GM19395 (cell line): ENCODE measurements at regions not wholly inside any gene's neighbourhood (a gene's known extent, or its start where the extent isn't known, plus 50 kb on each side); places are given as distances from the start of the nearest gene placed in this dataset.

Source experiments
- ATAC-seq: cut with Tn5 transposase; IDR thresholded peaks from one replicate; pipeline ENCODE4 v1.9.1; 2021; ENCODE audit warnings: mild to moderate bottlenecking, moderate library complexity; ENCODE audit not compliant: unreplicated experiment

- no peak for ATAC-seq
These were observed 218.1 kb downstream of the PTEN start for GRCh38 chr10:88081457-88082054.

DNA sequence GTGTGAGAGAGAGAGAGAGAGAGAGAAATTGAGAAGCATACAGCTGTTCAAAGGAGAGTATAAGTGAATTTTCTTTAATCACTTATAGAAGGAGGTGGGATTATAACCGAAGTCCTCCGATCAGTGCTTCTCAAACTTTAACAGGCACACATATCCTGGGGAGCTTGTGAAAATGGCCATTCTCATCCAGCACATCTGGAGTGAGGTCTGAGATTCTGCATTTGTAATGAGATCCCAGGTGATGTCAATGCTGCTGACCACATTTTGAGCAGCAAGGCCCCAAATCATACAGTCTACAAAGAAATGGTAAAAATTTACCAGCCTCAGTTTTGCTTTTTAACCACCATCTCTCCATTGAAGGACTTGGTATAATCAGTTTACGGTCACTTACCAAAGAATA lies 219.0 kb downstream of the PTEN start:
- ATAC-seq, result peak; percentile 39

GRCh38 chr10:88082806-88083596 lies 219.6 kb downstream of the PTEN start:
- peak; percentile 81 for ATAC-seq

DNA sequence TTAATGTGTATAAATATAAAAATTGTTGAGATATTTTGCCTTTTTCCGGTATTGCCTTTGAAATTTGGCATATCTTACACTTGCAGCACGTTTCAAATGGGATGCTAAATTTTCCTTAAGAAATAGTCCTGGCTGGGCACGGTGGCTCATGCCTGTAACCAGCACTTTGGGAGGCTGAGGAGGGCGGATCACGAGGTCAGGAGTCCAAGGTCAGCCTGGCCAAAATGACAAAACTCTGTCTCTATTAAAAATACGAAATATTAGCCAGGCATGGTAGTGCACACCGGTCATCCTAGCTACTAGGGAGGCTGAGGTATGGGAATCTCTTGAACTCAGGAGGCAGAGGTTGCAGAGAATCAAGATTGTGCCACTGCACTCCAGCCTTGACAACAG lies 220.2 kb downstream of the PTEN start:
- ATAC-seq, result no peak

- no peak for ATAC-seq
These were observed 222.9 kb downstream of the PTEN start for GRCh38 chr10:88086187-88086960.

- ATAC-seq, result no peak
These were observed 225.3 kb downstream of the PTEN start for GRCh38 chr10:88088441-88089340.

- no peak for ATAC-seq
These were observed 226.1 kb downstream of the PTEN start for GRCh38 chr10:88089498-88089897.

DNA sequence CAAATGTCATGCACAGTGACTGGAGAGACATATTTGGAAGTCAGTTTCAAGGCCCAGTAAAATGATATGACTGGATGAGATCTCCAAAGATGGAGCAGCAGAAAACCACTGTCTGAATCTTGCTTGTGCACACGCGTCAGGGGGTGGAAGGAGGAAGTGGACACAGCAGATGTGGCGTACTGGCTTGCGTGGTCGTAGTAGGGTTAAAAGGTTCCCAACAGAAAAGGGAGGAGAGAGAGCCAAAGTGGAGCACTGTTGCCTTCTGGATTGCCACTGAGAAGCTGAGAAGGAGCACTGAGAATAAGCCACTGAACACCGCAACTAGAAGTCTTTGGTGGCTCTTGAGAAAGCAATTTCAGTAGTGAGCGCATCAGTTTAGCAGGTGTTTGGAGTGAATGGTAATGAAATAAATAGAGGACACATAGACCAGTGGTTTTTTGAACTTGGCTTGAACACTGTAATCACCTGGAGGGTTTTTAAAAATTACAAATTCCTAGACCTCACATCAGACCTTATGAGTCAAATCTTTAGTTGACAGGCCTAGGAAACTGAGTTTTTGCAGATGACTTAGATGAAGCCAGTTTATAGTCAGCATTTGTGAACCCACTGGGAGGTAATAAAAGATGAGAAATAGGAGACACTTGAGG lies 227.3 kb downstream of the PTEN start:
- peak; percentile 35 for ATAC-seq

- peak; percentile 86 for ATAC-seq
These were observed 228.2 kb downstream of the PTEN start for GRCh38 chr10:88091490-88092061.

GRCh38 chr10:88092265-88092664 lies 228.8 kb downstream of the PTEN start:
- ATAC-seq, result no peak

DNA sequence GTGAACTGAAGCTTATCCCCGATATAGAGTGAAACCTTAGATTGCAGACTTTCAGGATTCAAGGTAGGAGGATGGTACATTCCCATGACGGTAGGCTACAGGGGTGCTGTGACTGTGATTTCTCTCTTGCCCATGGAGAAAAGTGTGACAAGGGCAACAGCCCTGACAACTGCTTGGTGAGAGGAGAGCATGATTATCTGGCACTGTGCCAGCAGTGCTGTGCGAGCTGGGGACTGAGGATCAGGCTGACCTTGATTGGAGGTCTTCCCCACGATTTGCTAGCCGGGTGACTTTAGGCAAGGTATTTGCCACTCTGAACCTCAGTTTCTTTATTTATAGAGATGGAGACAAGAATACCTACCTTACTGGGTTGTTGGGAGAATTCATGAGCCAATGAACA lies 229.5 kb downstream of the PTEN start:
- no peak for ATAC-seq

DNA sequence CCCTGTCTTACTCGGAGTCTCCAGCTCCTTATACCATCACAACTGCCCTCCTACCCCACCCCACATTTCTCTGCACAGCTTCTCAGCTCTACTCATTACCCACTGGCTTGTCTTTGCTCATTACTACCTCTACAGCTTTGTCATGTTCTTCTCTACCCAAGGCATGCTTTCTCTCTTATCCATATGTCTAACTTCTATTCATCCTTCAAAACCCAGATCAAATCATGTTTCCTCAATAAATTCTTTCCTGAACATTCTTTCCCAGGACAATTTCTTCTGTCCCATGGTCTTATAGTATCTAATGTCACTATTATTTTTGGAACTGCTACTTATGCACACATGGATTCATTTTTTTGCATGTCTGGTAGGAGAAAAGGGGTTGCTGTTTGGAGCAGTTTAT lies 231.4 kb downstream of the PTEN start:
- ATAC-seq, result no peak

DNA sequence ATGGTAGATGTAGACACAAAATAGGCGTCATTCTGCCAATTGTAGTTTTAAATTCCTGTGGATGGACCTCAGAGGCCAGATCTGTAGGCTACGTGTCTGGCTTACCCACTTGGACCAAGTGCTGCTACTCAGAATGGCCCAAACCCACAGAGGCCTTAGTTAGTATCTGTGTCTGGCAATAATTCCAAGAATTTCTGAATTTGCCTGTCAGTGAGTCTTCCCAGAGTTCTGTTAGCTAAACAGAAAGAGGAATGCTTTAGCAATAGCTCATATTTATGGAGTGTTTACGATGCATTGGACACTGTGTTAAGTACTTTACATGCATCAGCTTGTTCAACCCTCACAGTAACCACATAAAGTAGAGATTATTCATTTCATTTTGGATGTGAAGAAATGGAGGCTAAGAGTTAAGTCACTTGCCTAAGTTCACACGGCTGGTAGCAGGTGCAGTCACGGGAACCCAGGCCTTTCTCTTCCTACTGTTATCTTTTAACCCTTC lies 231.8 kb downstream of the PTEN start:
- ATAC-seq, result no peak

DNA sequence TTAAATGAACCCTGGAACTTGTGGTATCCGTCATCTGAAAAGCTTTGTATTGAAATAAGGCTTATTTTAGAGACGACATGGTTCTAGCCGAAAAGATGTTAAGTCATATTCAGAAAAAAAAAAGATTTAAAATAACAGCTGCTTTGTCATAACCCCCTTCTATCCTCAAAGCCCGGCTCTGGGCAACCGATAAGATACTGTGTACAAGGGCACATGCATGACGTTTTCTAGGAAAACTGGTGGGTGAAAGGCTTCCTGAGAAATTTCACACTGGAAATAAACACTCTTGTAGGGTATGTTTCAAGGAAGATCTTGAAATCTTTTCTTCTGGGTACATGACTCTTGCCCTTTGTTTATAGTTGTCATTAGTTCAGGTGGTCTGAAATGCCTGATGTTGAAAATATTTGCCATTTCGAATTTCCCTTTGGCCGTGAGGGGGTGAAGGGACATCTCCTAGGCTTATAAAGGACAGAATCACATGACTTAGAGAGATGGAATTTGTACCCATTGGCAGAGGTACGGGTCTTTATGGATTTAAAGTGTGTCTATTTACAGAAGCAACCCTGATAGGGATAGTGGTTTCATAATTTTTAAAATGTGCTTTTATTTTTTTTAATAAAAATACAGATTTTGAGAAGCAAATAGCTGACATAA lies 232.5 kb downstream of the PTEN start:
- ATAC-seq, result no peak

DNA sequence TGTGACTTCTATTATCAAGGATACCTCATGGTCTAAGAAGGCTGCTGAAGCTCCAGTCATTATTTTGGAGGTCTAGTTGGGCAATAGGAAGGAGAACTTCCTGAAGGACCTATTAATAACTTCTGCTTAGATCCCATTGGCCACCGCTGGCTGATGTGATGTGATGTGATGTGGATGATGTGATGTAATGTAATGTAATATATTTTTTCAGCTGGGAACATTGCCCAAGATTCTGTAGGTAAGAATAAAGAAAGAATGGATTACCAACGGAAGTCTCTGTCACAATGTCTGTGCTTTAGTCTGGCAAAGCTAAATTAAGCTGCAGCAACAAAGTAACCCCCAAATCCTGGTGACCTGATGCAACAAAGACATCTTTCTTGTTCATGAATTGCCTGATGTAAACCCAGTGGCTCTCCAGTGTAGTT lies 233.7 kb downstream of the PTEN start:
- no peak for ATAC-seq

DNA sequence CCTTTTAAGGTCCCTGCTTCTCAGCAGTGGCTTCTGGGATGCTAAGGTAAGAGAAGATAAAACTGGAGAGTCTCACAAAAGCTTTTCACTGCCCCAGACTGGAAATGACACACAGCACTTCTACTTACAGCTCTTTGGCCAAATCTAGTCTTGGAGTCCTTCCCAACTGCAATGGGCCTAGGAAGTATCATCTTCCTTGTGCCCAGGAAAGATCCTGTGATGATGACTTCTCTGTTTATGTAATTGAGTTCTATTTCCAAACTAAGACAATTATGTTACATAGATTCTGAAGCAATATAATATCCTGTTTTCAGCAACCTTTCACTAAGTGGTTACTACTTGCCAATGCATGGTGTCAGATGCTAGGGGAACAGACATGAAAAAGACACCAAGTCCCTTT lies 234.1 kb downstream of the PTEN start:
- ATAC-seq, result no peak

DNA sequence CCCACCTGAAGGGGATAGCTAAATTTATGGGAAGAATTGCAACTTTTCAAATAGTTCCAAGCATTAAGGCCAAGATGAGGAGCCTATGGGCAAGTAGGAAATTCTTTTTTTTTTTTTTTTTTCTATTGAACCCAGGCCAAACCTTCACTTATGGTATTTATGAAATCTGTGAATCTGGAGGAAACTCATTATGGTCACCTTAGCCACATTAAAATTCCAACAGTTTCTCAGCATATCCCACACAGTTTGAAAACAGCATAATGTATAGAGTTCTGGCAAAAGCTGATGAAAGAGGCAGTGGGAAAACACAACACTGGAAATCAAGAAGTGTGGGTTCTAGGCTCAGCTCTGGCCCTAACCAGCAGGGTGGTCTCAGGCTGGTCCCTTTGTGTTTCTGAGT lies 236.9 kb downstream of the PTEN start:
- no peak for ATAC-seq

- no peak for ATAC-seq
These were observed 238.2 kb downstream of the PTEN start for GRCh38 chr10:88101666-88102065.

GRCh38 chr10:88103576-88103975 lies 240.2 kb downstream of the PTEN start:
- ATAC-seq, result no peak
